ENCODE measurements at regions not wholly inside any gene's neighbourhood (a gene's known extent, or its start where the extent isn't known, plus 50 kb on each side); places are given as distances from the start of the nearest gene placed in this dataset.

DNA sequence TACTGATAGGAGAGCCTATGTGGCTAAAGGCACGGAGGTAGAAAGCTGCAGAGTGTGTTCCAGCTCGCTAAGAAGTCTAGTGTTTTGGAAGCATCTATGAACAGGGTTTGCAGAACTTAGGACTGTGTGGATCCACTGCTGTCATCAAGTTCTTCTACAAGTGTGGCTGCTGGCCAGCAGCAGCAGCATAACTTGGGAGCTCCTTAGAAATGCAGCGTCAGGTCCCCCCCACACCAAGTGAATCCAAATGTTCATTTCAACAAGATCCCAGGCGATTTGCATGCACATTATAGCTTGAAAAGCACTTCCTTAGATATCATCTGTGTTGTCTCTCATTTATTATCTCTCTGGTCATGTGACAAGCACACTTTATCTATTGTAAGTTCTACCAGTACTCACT is 131.9 kb upstream of the SHISA6 start:
- TF ChIP-seq CTCF (IDR thresholded peaks at IDR 0.05) (no peak), POLR2A (IDR thresholded peaks at IDR 0.05) (no peak)

Data from vagina (tissue), 2 donors.